ENCODE measurements at regions not wholly inside any gene's neighbourhood (a gene's known extent, or its start where the extent isn't known, plus 50 kb on each side); places are given as distances from the start of the nearest gene placed in this dataset.

DNA sequence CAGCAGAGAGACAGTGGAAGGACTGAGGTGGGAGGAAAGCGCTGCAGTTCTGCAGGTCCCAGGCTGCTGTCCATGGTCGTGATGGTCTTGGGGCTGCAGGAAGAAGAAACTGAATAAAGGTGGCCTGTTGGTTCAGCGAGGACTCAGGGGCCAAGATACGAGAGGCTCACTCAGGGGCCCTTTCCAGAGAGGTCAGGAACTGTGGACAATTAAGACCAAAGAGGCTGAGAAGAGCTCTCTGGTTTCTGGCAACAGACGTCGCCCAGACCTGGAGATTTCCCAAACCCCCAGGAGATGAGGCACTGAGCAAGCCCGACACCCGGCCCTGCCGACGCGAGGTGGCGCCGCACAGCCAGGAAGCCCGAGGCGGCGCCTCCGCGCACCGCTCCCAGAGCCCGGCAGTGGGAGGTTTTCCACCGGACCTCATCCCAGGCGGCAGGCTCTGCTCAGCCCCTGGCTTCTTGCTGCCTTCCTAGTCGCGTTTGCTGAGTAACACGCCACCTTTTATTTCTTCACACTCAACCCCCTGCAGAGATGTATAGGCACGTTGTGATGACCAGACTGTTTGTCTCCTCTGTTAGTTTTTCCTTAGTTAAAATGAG is 56.4 kb upstream of the ARRDC4 start:
- Histone ChIP-seq H3K4me1 (peaks cover 0 to 9% (median 4%) of the 10 kb centered on the region in 4 donors), H3K36me3 (no peaks in the 10 kb centered on the region), H3K27me3 (peaks cover 0 to 5% (median 0%) of the 10 kb centered on the region in 4 donors), H3K9me3 (no peaks in the 10 kb centered on the region), H3K4me3 (no peak overlapping the region), H3K27ac (no peak overlapping the region)
- peak; percentile 67 to 93 for DNase-seq
- TF ChIP-seq EP300 (IDR thresholded peaks at IDR 0.05) (no peak), POLR2A (IDR thresholded peaks at IDR 0.05) (no peak), POLR2AphosphoS5 (IDR thresholded peaks at IDR 0.05) (no peak)
- TF ChIP-seq, protein P1, sequence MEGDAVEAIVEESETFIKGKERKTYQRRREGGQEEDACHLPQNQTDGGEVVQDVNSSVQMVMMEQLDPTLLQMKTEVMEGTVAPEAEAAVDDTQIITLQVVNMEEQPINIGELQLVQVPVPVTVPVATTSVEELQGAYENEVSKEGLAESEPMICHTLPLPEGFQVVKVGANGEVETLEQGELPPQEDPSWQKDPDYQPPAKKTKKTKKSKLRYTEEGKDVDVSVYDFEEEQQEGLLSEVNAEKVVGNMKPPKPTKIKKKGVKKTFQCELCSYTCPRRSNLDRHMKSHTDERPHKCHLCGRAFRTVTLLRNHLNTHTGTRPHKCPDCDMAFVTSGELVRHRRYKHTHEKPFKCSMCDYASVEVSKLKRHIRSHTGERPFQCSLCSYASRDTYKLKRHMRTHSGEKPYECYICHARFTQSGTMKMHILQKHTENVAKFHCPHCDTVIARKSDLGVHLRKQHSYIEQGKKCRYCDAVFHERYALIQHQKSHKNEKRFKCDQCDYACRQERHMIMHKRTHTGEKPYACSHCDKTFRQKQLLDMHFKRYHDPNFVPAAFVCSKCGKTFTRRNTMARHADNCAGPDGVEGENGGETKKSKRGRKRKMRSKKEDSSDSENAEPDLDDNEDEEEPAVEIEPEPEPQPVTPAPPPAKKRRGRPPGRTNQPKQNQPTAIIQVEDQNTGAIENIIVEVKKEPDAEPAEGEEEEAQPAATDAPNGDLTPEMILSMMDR (IDR thresholded peaks at IDR 0.05): peak; percentile 20 to 61 (median 52)
- peak; percentile 74 to 91 for ATAC-seq (ENCODE audit: low FRiP score in 2 of 2)
- WGBS, 2 donors: 2 to 4% methylated on average over 19 to 25 of the region's 26 CpGs

DNA sequence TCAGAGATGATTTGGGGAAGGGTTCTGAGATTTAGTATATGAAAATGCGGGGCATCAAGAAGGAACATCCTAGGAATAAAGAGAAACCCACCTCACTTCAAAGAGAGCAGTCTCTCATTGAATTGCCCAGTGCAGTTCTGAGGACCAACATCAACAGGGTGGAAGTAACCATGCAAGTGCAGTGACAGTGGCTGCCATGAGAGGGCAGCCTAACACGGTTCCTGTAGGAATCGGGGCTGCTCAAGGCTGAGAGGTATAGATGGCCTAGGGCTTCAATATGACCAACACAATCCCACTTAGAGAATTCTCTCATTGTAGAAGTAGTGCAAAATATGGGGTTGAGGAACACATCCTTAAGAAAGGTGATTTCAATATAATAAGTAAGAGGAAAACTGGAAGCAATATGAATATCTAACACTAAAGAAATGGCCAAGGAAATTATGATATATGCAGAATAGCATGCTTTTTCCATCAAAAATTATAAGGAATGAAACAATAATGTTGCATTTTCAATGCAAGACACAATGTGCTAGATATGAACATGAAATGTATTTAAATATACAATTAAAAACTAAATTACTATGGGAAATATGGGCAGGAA is 51.1 kb upstream of the ARRDC4 start:
- Histone ChIP-seq H3K27me3 (peaks cover 0 to 5% (median 0%) of the 10 kb centered on the region in 4 donors), H3K36me3 (no peaks in the 10 kb centered on the region), H3K9me3 (no peaks in the 10 kb centered on the region), H3K27ac (no peak overlapping the region), H3K4me3 (no peak overlapping the region), H3K4me1 (peaks cover 0 to 3% (median under 1%) of the 10 kb centered on the region in 4 donors)
- TF ChIP-seq, protein P1 (IDR thresholded peaks at IDR 0.05): peak; percentile 75 to 96 (median 76)
- no peak for TF ChIP-seq EP300 (IDR thresholded peaks at IDR 0.05)
- no peak for TF ChIP-seq POLR2A (IDR thresholded peaks at IDR 0.05)
- no peak for TF ChIP-seq POLR2AphosphoS5 (IDR thresholded peaks at IDR 0.05)
- WGBS, 2 donors: 0 to 2% methylated on average over 3 of the region's 3 CpGs
- peak in 1 of 2 donors; percentile 57 for DNase-seq
- ATAC-seq (ENCODE audit: low FRiP score in 2 of 2): peak; percentile 83 to 94

Small RNA genes in the stretch of these regions (small RNA-seq; reads per million reads assigned to genes)
- 0 reads per million in 4 donors for gene AC110588.1
- gene RF00017: 0 reads per million in 4 donors
- 0 to 0.13 (median 0) reads per million in 4 donors for gene RNA5SP401
